ENCODE measurements at regions not wholly inside any gene's neighbourhood (a gene's known extent, or its start where the extent isn't known, plus 50 kb on each side); places are given as distances from the start of the nearest gene placed in this dataset.

- TF ChIP-seq, protein P1, sequence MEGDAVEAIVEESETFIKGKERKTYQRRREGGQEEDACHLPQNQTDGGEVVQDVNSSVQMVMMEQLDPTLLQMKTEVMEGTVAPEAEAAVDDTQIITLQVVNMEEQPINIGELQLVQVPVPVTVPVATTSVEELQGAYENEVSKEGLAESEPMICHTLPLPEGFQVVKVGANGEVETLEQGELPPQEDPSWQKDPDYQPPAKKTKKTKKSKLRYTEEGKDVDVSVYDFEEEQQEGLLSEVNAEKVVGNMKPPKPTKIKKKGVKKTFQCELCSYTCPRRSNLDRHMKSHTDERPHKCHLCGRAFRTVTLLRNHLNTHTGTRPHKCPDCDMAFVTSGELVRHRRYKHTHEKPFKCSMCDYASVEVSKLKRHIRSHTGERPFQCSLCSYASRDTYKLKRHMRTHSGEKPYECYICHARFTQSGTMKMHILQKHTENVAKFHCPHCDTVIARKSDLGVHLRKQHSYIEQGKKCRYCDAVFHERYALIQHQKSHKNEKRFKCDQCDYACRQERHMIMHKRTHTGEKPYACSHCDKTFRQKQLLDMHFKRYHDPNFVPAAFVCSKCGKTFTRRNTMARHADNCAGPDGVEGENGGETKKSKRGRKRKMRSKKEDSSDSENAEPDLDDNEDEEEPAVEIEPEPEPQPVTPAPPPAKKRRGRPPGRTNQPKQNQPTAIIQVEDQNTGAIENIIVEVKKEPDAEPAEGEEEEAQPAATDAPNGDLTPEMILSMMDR (conservative IDR thresholded peaks at IDR 0.05): no peak
- Mint-ChIP-seq H3K27me3 (ENCODE audit: insufficient read depth) (no peaks in the 10 kb centered on the region), H3K9me3 (no peaks in the 10 kb centered on the region), H3K4me1 (no peaks in the 10 kb centered on the region), H3K27ac (no peak overlapping the region), H3K36me3 (ENCODE audit: low read depth) (no peaks in the 10 kb centered on the region), H3K4me3 (no peak overlapping the region)
- Histone ChIP-seq H3K36me3 (ENCODE audit: control insufficient read depth, insufficient read depth, low read length) (no peaks in the 10 kb centered on the region), H3K9me3 (ENCODE audit: control insufficient read depth, low read length) (no peaks in the 10 kb centered on the region), H3K4me3 (ENCODE audit: low read length) (no peak overlapping the region), H3K4me1 (ENCODE audit: control insufficient read depth, insufficient read depth, low read length) (no peaks in the 10 kb centered on the region), H3K9ac (ENCODE audit: extremely low read depth, low read length, poor library complexity, severe bottlenecking) (no peak overlapping the region), H3K27me3 (ENCODE audit: control insufficient read depth, insufficient read depth, low read length, poor library complexity, severe bottlenecking) (no peaks in the 10 kb centered on the region), H3K27ac (ENCODE audit: low read depth, low read length) (no peak overlapping the region)
- 90 to 93% methylated on average over 2 to 6 of the region's 6 CpGs for WGBS, 2 experiments (ENCODE audit: insufficient coverage in 1 of 2, insufficient read length in 1 of 2)
- no peak for DNase-seq
Observed at GRCh38 chr14:98685725-98686124, 586.3 kb downstream of the BCL11B start.

GRCh38 chr14:98688446-98688845 lies 583.6 kb downstream of the BCL11B start:
- Mint-ChIP-seq H3K27ac (no peak overlapping the region), H3K4me3 (no peak overlapping the region)
- TF ChIP-seq, protein P1 (conservative IDR thresholded peaks at IDR 0.05): no peak

DNA sequence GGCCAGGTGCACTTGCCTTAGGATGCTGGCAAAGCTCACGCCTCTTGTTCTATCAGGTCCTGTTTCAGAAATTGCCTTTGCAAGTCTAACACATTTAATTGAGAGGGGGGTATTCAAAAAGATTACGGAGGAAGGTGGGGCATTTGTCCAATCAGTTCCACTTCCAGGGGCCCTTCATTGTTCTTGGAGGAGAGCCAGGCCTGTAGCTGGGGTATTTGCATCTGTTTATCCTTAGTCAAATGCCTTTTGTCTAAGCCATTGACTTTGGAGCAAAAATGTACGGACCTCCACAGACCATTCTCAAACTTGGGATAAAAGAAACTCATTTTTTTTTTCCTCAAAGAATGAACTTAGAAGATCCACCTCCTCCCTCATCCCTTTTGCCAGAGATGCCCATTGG lies 582.0 kb downstream of the BCL11B start:
- TF ChIP-seq, protein P1 (conservative IDR thresholded peaks at IDR 0.05): no peak
- no peaks in the 10 kb centered on the region for H3K27me3 ChIP-seq (ENCODE audit: control insufficient read depth, insufficient read depth, low read length, poor library complexity, severe bottlenecking)
- no peaks in the 10 kb centered on the region for H3K36me3 ChIP-seq (ENCODE audit: control insufficient read depth, insufficient read depth, low read length)
- Mint-ChIP-seq H3K9me3 (no peaks in the 10 kb centered on the region), H3K4me3 (no peak overlapping the region), H3K4me1 (no peaks in the 10 kb centered on the region), H3K27me3 (ENCODE audit: insufficient read depth) (no peaks in the 10 kb centered on the region), H3K27ac (no peak overlapping the region), H3K36me3 (ENCODE audit: low read depth) (no peaks in the 10 kb centered on the region)
- H3K4me1 ChIP-seq (ENCODE audit: control insufficient read depth, insufficient read depth, low read length): no peaks in the 10 kb centered on the region
- no peak overlapping the region for H3K4me3 ChIP-seq (ENCODE audit: low read length)
- DNase-seq: no peak
- H3K27ac ChIP-seq (ENCODE audit: low read depth, low read length): no peak overlapping the region
- H3K9ac ChIP-seq (ENCODE audit: extremely low read depth, low read length, poor library complexity, severe bottlenecking): no peak overlapping the region
- no peaks in the 10 kb centered on the region for H3K9me3 ChIP-seq (ENCODE audit: control insufficient read depth, low read length)
- WGBS, 2 experiments (ENCODE audit: insufficient coverage in 1 of 2, insufficient read length in 1 of 2): 84 to 90% methylated on average over 2 to 3 of the region's 3 CpGs

More at GRCh38 chr14:98688446-98688845, 583.6 kb downstream of the BCL11B start:
- Histone ChIP-seq H3K36me3 (ENCODE audit: control insufficient read depth, insufficient read depth, low read length) (no peaks in the 10 kb centered on the region), H3K27me3 (ENCODE audit: control insufficient read depth, insufficient read depth, low read length, poor library complexity, severe bottlenecking) (no peaks in the 10 kb centered on the region), H3K9me3 (ENCODE audit: control insufficient read depth, low read length) (no peaks in the 10 kb centered on the region), H3K9ac (ENCODE audit: extremely low read depth, low read length, poor library complexity, severe bottlenecking) (no peak overlapping the region), H3K27ac (ENCODE audit: low read depth, low read length) (no peak overlapping the region), H3K4me1 (ENCODE audit: control insufficient read depth, insufficient read depth, low read length) (no peaks in the 10 kb centered on the region), H3K4me3 (ENCODE audit: low read length) (no peak overlapping the region)
- Mint-ChIP-seq H3K27me3 (ENCODE audit: insufficient read depth) (no peaks in the 10 kb centered on the region), H3K36me3 (ENCODE audit: low read depth) (no peaks in the 10 kb centered on the region), H3K4me1 (no peaks in the 10 kb centered on the region), H3K9me3 (no peaks in the 10 kb centered on the region)
- DNase-seq: no peak
- 87 to 100% methylated on average over 2 to 3 of the region's 3 CpGs for WGBS, 2 experiments (ENCODE audit: insufficient coverage in 1 of 2, insufficient read length in 1 of 2)

Measured in endodermal cell (in vitro differentiated cells).